Cardiac muscle cell (in vitro differentiated cells and primary cell): ENCODE measurements at regions not wholly inside any gene's neighbourhood (a gene's known extent, or its start where the extent isn't known, plus 50 kb on each side); places are given as distances from the start of the nearest gene placed in this dataset.

Experiments
- DNase-seq, 2 donors: peaks; one replicate each; pipeline versions ENCODE4 v3.0.0 to v3.0.0-alpha.2; 2010 to 2017; ENCODE audit warnings: low read depth in 1 of 2, low spot score in 1 of 2
- H3K27ac ChIP-seq: fragments of 200-600 bp; sonication (generic); 2 replicates; pipeline ENCODE4 v1.5.1; 2016
- H3K27me3 ChIP-seq: fragments of 200-600 bp; sonication (generic); 2 replicates; pipeline ENCODE4 v1.6.0; 2016; ENCODE audit warnings: control low read depth
- H3K36me3 ChIP-seq: fragments of 200-600 bp; sonication (generic); 2 replicates; pipeline ENCODE4 v1.5.1; 2016; ENCODE audit warnings: control low read depth
- H3K4me1 ChIP-seq: fragments of 200-600 bp; sonication (generic); 2 replicates; pipeline ENCODE4 v1.8.1; 2017; ENCODE audit warnings: low read depth, mild to moderate bottlenecking, mixed run types
- H3K4me3 ChIP-seq: fragments of 200-600 bp; sonication (generic); 2 replicates; pipeline ENCODE4 v1.5.1; 2016; ENCODE audit warnings: mild to moderate bottlenecking
- H3K9me3 ChIP-seq: fragments of 200-600 bp; sonication (generic); 2 replicates; pipeline ENCODE4 v1.5.1; 2017; ENCODE audit warnings: low read depth, mild to moderate bottlenecking, control low read depth
- TF ChIP-seq, protein P1 (sequence below): IDR thresholded peaks from 2 replicates; pipeline ENCODE4 v1.5.1; 2012; ENCODE audit warnings: low read depth, mild to moderate bottlenecking, low read length

DNA sequence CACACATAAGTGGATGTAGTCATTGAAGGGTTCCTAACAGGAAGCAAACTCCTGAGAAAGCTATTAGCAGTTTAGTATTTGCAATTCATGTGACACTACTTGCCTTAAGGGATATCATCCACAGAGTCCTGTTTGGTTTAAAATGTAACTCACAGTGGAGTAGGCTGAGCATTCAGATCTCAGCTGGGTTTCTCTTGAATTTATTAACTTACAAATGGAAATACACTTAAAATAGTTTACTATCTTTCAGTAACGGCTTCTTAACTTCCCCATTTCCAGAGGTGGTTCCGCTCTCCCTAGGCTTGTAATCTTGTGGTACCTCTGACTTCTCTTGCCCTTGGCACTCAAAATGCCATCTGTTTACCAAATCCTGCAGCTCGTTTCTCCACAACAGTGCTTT, 660.7 kb upstream of the ADAMTS16 start:
- Histone ChIP-seq H3K4me1 (no peaks in the 10 kb centered on the region), H3K27ac (no peak overlapping the region), H3K36me3 (no peaks in the 10 kb centered on the region), H3K4me3 (no peak overlapping the region), H3K9me3 (no peaks in the 10 kb centered on the region), H3K27me3 (no peaks in the 10 kb centered on the region)
- TF ChIP-seq, protein P1, sequence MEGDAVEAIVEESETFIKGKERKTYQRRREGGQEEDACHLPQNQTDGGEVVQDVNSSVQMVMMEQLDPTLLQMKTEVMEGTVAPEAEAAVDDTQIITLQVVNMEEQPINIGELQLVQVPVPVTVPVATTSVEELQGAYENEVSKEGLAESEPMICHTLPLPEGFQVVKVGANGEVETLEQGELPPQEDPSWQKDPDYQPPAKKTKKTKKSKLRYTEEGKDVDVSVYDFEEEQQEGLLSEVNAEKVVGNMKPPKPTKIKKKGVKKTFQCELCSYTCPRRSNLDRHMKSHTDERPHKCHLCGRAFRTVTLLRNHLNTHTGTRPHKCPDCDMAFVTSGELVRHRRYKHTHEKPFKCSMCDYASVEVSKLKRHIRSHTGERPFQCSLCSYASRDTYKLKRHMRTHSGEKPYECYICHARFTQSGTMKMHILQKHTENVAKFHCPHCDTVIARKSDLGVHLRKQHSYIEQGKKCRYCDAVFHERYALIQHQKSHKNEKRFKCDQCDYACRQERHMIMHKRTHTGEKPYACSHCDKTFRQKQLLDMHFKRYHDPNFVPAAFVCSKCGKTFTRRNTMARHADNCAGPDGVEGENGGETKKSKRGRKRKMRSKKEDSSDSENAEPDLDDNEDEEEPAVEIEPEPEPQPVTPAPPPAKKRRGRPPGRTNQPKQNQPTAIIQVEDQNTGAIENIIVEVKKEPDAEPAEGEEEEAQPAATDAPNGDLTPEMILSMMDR: no peak
- no peak for DNase-seq

- Histone ChIP-seq H3K4me3 (no peak overlapping the region), H3K36me3 (no peaks in the 10 kb centered on the region), H3K9me3 (no peaks in the 10 kb centered on the region), H3K27ac (no peak overlapping the region), H3K27me3 (no peaks in the 10 kb centered on the region), H3K4me1 (no peaks in the 10 kb centered on the region)
- DNase-seq: peak in 1 of 2 donors; percentile 13
- TF ChIP-seq, protein P1: no peak
These were observed 659.4 kb upstream of the ADAMTS16 start for GRCh38 chr5:4480528-4481349.

- no peaks in the 10 kb centered on the region for H3K27me3 ChIP-seq
- H3K4me3 ChIP-seq: no peak overlapping the region
- H3K36me3 ChIP-seq: no peaks in the 10 kb centered on the region
- H3K27ac ChIP-seq: no peak overlapping the region
- no peaks in the 10 kb centered on the region for H3K9me3 ChIP-seq
- TF ChIP-seq, protein P1: no peak
- no peak for DNase-seq
- H3K4me1 ChIP-seq: no peaks in the 10 kb centered on the region
These were observed 652.5 kb upstream of the ADAMTS16 start for GRCh38 chr5:4487581-4487980.

GRCh38 chr5:4511996-4512656, 628.0 kb upstream of the ADAMTS16 start:
- peak in 1 of 2 donors; percentile 75 for DNase-seq
- no peak overlapping the region for H3K4me3 ChIP-seq
- no peaks in the 10 kb centered on the region for H3K27me3 ChIP-seq
- no peaks in the 10 kb centered on the region for H3K36me3 ChIP-seq
- TF ChIP-seq, protein P1: no peak
- no peaks in the 10 kb centered on the region for H3K9me3 ChIP-seq
- H3K27ac ChIP-seq: no peak overlapping the region
- H3K4me1 ChIP-seq: no peaks in the 10 kb centered on the region

DNA sequence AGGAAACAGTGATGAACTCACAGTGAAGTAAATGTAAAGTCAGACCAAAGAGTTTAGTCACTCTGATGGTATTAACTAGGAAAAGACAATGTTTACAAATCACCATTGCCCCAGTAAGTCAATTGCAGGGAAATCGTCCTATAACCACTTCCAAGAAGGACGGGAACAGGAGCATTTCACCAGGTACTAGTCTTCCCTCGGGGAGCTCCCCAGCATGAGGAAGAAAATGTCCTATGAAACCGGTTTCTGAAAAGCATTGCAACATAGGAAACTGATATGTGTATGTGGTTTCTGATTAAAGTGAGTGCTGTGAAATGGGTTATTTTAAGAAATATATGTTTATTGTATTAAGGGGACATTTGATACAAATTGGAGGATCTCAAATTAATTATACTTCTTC, 626.7 kb upstream of the ADAMTS16 start:
- Histone ChIP-seq H3K9me3 (no peaks in the 10 kb centered on the region), H3K36me3 (no peaks in the 10 kb centered on the region), H3K27ac (no peak overlapping the region), H3K4me3 (no peak overlapping the region), H3K27me3 (no peaks in the 10 kb centered on the region), H3K4me1 (no peaks in the 10 kb centered on the region)
- DNase-seq: no peak
- TF ChIP-seq, protein P1: no peak
